NOMO-1 (cell line): ENCODE measurements at regions not wholly inside any gene's neighbourhood (a gene's known extent, or its start where the extent isn't known, plus 50 kb on each side); places are given as distances from the start of the nearest gene placed in this dataset.

ENCODE experiments used
- DNase-seq, 2 experiments: peaks; one replicate each; lab custom pipeline; 2025; ENCODE audit not compliant: unreplicated experiment in 2 of 2; lab: John Stamatoyannopoulos, UW

DNA sequence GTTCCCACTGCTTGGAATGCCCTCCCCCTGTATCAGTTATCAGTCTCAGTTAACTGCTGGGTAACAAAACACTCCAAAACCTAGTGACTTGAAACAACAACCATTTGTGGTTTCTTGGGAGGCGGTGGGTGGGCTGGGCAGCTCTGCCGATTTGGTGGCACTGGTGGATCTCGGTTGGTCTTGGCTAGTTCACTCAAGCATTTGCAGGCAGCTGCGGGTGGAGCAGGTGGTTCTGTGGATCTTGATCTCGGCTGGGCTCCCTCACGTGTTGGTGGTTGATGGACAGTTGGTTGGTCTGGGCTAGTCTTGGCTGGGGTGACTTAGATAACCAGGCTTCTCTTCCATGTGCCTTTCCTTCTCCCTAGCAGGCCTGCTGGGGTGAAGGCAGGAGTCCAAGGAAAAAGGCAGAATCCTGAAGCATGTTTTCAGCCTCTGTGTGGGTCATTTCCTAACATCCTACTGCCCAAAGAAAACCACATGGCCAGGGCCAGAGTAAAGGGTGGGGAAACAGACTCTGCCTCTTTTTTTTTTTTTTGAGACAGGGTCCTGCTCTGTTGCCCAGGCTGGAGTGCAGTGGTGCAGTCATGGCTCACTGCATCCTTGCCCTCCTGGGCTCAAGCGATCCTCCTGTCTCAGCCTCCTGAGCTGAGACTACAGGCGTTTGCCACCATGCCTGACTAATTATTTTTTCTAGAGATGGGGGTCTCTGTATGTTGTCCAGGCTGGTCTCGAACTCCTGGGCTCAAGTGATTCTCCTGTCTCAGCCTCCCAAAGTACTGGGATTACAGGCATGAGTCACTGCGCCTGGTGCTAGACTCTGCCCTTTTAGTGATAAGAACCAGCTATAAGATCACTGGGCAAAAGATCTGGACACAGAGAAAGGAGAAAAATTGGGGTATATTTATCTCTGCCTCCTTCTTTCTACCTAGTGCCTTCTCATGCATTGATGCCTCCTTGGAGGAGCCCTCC lies 183.7 kb downstream of the RGS3 start:
- no peak for DNase-seq

DNA sequence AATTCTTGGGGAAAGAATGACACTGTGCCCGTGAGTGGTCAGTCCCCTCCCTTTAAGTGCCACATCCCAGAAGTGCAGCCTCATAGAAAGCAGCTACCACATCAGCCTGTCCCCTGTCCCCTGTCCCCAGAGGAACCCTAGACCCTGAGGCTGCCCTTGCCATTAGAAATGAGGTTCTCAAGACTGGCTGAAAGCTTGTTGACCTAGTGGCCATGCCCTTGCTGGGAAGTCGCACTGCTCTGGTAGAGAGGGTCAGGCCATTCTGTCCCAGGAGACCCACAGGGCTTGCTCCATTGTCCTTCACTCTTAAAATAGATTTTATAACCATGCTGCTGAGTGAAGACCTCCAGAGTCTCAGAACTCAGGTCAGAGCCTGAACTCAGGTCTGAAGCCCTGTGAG lies 184.5 kb downstream of the RGS3 start:
- DNase-seq = no peak

DNA sequence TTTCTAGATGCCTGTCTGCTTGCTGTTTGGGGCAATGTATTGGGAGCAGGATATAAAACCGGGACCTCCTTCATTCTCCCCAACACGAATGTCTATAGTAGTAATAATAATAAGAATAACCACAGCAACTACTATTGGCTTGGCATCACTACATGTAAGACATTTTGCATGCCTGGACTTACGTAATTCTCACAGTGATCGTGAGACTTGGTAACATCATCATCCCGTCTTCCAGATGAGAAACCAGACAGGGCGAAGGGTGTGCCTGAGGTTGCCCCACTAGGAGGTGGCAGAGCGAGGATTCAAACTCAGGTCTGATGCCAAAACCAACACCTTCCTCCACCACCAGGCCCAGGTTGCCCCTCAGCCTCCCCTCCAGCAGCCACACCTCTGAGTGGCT lies 185.1 kb downstream of the RGS3 start:
- DNase-seq = no peak

DNA sequence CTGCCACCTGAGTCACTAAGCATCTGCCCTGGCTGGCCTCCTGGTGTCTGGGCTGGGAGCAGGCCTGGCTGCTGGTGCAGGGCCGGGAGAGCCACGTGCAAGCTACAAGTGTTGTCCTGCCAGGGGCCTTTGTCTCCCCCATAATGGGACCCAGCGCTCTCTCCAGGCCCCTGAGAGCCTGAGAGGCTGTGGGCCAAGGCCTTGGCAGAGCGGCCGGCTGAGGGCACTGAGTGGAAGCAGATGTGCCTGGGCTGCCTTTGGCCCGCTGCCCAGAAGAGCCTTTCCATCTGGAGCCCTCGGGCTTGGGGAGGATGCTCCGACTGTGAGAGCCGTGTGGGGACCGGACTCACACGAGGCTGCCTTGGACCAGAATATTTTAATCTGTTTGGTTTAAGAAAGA lies 185.5 kb downstream of the RGS3 start:
- no peak for DNase-seq

DNA sequence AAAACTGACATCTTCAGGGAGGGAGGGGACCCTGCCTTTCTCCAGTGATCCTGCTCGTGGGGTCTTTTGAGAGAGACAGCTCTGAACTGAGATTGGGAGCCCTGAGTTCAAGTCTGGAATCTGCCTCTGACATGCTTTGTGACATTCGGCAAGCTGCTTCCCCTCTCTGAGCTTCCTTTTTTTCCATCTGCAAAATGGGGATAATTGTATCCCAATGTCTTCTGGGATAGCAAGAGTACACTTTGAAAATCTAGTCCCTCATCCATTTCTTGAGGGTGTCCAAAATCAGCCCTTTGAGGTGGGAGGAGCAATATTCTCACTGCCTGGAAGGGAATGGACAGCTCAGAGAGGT lies 186.3 kb downstream of the RGS3 start:
- no peak for DNase-seq

DNA sequence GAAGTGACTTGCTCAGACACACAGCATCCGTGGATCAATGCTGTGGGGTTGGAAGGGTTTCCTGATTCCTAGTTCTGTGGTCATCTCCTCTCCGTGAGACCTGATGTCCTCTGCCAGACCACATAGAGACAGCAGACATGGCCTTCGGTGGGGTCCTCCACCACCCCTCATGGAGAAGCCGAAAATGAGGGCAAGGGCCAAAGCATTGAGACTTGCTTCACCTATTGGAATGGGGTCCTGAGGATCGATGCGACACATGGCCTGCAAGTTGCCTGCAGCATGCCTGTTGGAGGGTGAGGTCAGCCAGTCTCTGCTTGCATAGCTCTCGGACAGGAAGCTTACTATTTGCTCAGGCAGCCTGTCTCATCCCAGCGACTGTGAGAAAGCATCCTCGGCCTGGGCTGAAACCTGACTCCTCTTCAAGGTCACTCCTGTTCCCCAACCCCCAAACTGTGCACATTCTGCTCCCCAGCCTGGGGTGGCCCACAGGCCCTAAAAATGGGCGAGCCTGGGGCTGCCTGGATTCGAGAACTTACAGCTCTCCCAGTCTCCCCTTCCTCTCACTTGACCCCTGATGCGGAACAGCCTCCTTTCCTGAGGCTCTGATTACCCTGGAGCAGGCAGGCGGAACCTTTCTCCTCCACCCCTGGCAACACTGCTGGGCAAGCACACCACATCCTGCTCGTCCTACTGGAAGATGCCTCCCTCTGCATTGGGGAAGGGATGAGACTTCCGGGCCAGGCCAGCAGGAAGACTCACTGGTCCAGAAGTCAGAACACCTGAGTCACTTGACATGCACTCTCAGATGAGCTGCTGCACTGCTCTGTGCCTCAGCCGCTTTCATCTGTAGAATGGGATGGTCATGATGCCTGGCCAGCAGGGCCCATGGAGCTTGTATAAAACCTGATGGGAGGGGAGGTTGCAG lies 186.9 kb downstream of the RGS3 start:
- no peak for DNase-seq

DNA sequence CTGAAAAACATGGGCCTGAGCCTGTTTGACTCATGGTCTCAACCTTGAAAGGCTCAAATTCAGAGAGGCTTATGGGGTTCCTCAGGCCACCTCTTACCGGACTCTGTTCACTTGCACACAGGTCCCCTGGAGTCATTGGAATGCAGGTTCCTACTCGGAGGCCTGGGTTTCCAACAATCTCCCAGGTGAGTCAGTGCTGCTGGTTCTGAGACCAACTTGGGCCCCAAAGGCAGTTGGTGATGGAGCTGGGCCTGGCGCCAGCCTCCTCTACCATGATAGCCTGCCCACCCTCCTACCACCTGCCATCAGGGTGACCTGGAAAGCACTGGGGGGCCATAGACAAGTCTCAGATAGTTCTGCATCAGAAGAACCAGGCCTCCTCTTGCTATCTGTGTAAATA lies 188.4 kb downstream of the RGS3 start:
- DNase-seq = no peak

DNA sequence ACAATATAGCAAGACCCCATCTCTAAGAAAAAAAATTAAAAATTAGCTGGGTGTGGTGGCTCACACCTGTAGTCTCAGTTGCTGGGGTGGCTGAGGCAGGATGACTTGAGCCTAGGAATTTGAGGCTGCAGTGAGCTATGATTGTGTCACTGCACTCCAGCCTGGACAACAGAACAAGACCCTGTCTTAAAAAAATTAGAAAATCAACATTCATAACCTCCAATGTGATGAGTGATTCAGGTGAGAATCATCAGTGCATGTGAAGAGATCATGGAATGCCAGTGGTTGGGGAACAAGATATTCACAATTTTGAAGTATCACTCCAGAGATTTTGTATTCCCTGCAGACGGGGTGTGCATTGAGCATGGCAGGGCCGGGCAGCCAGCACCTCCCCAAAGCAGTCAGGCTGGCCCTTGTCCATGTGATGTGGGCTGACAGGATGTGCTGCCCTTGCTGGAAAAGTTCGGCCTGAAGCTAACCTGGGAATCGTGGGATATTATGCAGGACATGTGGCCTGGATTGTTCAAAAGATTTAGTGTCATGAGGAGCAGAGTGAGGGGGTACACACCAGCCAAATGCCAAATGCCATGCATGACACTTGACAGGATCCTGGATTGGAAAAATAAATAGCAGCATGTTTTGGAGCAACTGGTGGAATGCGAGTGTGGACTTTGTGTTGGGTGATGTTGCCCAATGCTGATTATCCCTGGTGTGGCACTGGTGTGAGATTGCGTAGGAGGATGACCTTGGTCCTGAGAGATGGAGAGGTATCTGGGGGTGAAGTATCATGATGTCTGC lies 189.0 kb downstream of the RGS3 start:
- DNase-seq = no peak

DNA sequence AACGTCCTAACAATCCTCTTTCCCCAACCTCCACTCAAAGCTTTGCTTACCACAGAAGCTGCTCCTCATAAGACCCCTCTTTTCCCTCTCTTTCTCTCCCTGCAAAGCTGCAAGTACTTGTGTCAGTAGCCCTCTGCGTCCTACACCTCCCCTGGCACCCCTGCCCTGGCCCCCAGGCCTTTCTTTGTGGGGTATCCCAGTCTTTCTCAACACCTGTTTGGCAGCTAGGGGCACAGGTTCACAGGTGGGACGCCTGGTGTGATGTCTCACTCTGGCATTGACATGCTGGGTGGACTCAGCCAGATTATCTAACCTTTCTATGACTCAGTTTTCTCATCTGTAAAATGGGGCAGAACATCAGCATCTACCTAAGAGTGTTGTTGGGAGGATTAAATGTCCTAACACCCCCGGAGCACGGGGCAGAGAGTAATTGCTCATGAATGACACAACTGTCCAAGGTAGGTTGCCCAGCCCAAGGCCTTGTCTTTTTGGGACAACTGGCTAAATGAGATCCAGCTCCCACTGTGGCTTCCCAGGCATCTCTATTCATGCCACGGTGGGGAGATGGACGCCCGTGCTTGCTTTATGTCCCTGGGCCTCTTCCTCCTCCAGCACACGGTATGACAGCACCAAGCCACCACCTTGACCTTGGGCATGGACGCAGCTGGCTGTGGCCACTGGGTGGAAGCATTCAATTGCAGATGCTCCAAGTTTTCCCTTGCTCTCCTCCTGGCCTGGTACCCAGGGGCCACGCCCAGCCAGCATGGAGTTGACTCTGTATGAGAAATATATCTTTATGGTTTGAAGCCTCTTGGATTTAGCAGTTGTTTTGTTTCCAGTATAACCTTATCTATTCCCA lies 190.4 kb downstream of the RGS3 start:
- no peak for DNase-seq

DNA sequence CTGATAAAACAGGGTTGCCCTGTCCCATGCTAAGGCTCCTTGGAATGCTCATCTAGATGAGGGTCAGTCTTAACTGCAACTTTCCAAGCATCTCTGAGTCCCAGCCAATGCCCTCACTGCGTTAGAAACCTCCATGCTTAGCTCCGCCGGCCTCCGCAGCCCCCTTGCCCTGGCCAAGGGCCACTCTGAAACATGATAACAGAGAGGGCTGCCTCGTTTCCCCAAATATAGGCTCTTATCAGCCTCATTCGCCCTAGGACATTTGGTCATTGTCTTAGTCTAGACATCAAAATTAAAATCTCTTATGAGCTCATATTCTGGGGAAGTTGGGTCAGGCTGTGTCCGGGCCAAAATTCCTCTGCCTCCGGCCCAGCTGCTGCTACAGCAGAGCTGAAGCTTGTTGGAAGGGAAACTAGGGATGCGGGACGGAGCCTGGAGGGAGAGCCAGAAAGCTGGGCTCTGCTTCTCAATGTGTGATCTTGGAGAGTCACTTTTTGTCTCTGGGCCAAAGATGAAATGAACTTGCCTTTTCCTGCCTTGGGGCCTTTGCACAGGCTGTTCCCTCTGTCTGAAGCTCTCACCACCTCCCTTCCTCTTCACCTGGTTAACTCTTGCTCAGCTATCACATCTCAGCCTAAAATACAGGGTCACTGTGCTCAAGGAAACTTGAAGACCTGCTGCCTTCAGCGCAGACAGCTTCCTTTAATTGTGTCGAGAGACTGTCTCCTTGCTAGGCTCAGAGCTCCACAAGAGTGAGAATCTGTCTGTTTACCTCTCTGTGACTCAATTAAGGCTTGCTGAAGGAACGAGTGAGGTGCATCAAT lies 191.3 kb downstream of the RGS3 start:
- DNase-seq = no peak

DNA sequence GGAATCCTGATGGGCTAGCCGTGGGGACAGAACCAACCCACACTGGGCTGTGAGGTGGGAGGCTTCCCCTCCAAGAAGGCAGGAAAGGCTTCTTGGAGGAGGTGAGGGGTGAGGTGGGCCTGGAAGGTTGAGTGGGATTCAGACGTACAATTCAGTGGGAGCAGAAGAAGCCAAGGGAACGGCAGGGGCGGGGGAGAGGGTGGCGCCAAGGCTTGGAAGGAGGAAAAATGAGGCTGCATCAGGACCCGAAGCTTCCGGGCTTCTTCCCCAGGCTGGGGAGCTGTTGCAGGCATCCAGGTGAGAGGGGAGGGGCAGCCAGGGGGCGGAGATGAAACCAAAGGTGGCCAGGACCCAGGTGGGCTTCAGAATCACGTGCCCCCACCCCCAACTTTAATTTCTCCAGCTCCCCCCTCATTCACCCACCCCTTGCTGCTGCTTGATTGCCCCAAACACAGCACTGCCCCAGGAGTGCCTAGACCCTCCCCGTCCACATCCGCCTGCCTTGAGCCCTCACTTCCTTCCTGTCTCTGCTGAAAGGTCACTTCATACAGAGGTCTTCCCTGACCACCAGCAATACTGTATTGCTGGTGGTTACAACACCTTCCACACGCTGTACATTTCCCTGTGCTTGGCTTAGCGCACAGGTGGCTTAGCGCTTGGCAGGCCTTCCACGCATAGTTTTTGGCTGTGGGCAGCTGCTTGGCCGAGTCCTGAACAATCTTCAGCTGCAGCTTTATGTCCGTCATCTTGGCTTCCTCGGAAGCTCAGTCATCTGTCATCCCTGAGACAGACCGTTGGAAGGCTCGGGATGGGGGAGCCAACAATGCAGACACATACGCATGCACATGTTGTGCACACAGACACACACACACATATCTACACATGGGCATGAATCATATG lies 193.5 kb downstream of the RGS3 start:
- DNase-seq = no peak

DNA sequence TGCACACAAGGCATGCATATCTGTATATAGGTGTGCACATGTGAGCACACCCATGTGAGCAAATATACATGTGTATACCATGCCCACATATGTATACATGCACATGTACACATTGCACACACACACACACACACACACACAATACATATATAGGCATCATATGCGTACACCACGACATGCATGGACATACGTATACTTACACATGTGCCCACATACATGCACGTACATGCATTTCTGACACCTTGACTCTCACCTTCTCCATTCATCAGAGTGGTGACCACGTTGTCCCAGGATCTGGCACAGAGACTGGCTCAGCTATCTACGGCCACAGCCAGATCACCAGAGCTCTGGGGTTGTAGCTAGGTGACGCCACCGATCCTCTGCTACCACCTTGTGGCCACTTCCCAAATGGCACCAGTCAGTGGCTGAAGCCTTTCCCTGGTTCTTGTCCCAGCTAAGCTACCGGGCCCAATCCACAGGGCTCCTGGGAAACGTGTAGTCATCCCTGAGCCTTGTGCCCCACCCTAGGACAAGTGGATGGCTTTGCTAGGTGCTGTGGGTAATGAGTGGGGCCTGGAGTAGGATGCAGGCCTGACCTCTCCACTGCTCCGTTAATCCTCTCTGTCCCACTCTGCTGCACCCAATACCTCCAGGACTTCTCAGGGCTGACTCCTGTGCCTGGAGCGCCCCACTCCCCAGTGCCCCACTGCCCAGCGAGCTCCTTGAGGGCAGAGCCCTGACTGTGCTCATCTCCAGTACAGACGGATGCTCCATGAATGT lies 194.4 kb downstream of the RGS3 start:
- DNase-seq = peak; percentile 53 to 61

DNA sequence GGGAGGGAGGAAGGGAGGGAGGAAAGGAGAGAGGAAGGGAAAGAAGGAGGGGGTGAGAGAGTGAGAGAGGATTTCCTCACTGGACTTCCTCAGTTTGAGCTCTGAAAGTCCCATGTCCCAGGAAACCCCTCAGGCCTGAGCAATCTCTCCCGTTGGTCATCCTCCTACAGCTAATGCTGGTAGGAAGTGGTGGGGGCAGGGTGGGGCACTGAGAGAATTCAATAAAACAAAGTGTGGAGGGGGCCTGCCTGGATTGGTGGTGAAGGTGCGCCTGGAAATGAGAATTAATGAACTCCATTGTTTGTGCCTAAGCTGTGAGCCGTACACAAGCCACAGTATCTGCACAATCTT lies 195.0 kb downstream of the RGS3 start:
- DNase-seq = no peak

DNA sequence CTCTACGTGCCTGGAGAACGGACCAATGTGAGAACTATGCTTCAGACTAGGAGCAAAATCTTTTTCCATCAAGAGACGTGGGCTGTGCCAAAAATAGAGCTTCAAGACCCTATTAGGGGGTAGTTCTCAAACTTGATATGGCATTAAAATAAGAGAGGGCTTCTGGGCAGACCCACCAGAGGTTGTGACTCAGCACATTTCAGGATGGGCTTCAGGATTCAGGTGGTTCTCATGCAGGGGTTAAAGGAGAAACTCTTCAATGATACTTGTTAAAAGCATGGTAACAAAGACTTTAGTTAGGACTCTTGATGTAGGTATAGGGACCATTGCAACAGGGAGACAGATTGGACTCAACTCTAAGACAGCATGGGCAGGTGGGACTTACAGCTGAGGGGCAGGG lies 195.5 kb downstream of the RGS3 start:
- no peak for DNase-seq

DNA sequence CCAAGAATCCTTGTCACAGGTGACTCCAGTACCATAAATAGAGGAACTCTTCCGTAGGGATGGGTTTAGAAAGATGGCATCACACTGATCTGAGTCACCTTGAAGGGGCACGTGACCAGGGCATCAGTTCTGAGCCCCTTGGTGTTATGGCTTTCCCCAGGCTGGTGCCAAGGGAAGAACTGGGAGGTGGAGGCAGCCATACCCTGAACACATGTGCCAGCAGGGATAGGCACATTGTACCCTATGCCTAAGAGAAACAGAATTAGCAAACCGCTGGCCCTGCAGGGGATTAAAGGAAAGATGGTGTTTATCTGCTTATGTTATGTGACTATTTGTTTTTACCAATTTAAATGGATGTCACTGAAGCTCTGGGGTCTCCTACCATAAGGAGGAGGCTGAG lies 196.2 kb downstream of the RGS3 start:
- no peak for DNase-seq

DNA sequence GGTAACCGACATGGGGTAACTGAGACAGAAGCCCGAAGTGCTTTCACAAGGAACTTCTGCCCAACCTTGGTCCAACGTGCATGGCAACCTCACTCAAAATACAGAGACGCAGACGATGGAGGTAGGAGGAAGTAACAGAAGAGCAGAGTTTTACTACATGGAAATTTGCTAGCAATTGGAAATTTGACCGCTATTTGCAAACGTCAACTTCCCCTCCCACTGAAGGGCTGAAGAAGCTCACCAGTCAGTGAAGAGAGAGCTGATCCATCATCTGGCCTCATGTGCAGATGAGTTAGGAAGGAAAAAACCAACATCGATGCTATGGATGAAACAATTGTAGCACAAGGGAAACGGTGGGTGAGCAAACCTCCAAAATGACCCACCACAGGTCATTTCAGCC lies 196.7 kb downstream of the RGS3 start:
- peak in 1 of 2 experiments; percentile 46 for DNase-seq

DNA sequence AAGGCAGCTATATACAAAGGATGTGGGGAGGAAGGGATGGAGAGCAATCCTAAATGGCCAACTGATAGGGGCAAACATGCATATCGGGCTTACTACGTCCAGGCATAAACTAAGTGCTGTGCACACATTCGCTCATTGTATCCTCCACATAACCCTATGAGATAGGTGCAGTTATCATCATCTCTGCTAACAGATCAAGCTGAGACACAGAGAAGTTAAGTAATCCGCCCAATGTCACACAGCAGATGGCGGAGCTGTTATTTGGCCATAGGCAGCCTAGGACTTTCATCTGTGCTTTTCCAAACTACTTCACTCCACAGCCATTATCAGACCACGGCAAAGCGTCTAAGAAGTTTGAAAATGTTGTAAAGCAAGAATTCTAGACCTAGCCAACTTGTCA lies 197.5 kb downstream of the RGS3 start:
- DNase-seq = no peak
